ENCODE measurements at regions not wholly inside any gene's neighbourhood (a gene's known extent, or its start where the extent isn't known, plus 50 kb on each side); places are given as distances from the start of the nearest gene placed in this dataset.

DNA sequence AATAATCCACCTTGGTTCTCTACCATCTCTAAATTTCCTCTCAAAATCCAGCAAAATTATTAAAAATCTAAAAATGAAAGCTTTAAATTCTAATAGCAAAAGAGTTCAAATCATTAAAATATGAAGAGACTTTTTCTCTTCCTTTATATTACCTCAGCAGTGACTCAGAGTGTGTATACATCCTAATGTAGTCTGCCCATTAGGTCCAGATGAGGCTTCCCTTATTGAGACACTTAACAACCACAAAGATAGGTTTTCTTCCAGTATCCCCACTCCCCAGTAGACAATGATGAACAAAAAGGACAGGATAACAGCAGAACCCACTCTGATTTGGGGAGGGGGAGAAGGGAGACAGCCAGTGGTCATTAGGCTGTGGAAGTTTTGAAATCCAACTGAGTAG is 61.5 kb upstream of the DCBLD2 start:
- no peak for DNase-seq (ENCODE audit: low read depth, low spot score)
- Histone ChIP-seq H3K79me2 (ENCODE audit: control insufficient read depth, insufficient read depth, low read length) (no peaks in the 10 kb centered on the region), H2AFZ (ENCODE audit: control insufficient read depth, low read depth, low read length) (no peak overlapping the region), H3K9me3 (replicated peaks; ENCODE audit: control insufficient read depth, insufficient read depth, low read length) (no peaks in the 10 kb centered on the region), H3K4me1 (ENCODE audit: control insufficient read depth, insufficient read depth, low read length) (no peaks in the 10 kb centered on the region), H3K4me2 (ENCODE audit: control insufficient read depth, insufficient read depth) (no peak overlapping the region), H3K4me3 (no peak overlapping the region), H3K27me3 (replicated peaks in 1 of 2; ENCODE audit: control insufficient read depth in 2 of 2, insufficient read depth in 2 of 2, low read length in 1 of 2) (no peaks in the 10 kb centered on the region; a peak in 1 of 4 replicates), H3K27ac (ENCODE audit: control insufficient read depth, insufficient read depth) (no peak overlapping the region), H3K9ac (ENCODE audit: control insufficient read depth, insufficient read depth, low read length) (no peak overlapping the region), H3K36me3 (ENCODE audit: control insufficient read depth in 2 of 2, insufficient read depth in 2 of 2, low read length in 1 of 2) (no peaks in the 10 kb centered on the region), H4K20me1 (ENCODE audit: control insufficient read depth, insufficient read depth) (no peaks in the 10 kb centered on the region)
- no TSS peak for BruUV-seq (replicated peaks)
- ChIA-PET POLR2A (no interaction called here), SMC1A (ENCODE audit: uncharacterized antibody, unreplicated experiment) (interaction anchor here (1.2 to 1.4 kb wide), 2 partner anchors 31 to 61 kb away, joined by 3 read pairs; partner anchors contain the start of gene DCBLD2), CTCF (no interaction called here), RAD21 (ENCODE audit: unreplicated experiment) (no interaction called here)
- no peak for ATAC-seq
- intact Hi-C loops (cut with micrococcal nuclease; ENCODE audit: unreplicated experiment) (no loop called here), in situ Hi-C loops (cut with MboI) (no loop called here)
- no peak for FAIRE-seq
- TF ChIP-seq BCL11A (IDR thresholded peaks at IDR 0.05; ENCODE audit: low read depth, low read length) (no peak), MYC (IDR thresholded peaks at IDR 0.05; ENCODE audit: insufficient read depth, insufficient read length, insufficient replicate concordance, low read length, severe bottlenecking) (no peak), EGR1 (IDR thresholded peaks at IDR 0.05; ENCODE audit: borderline replicate concordance in 1 of 2, low read depth in 2 of 2, low read length in 2 of 2) (no peak)

DNA sequence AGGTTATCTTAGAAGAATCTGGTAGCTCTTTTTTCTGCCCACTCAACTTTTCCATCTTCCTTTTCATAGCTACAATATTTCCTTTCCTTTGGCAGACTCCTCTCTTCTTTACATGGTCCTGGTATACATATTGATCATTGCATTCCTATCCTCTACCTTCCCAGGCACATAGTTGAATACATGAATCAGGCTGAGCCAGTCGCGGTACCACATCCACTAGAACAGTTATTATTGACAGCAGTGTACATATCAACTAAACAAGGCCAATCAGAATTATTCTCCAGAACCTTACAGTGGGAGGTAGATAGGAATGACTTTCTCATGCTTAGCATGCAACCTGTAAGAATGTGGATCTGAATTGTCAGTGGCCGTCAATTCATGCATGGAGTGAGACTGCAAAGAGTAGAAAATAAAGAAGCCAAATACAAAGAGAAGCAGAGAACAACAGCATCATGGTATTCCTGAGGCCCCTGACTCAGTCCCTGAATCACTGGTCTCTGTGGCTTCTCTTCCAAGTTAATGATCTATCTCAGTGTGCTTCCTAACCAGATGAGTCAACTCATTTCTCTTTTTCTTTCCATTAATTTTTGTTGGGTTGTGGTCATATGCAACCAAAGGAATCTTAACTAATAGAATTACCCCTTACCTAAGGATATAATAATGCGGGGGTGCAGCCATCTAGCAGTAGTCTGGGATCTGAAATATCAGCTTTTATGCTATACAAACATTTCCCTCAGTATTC is 60.9 kb upstream of the DCBLD2 start:
- Histone ChIP-seq H3K79me2 (ENCODE audit: control insufficient read depth, insufficient read depth, low read length) (no peaks in the 10 kb centered on the region), H3K27ac (ENCODE audit: control insufficient read depth, insufficient read depth) (no peak overlapping the region), H3K9me3 (replicated peaks; ENCODE audit: control insufficient read depth, insufficient read depth, low read length) (no peaks in the 10 kb centered on the region), H3K4me2 (ENCODE audit: control insufficient read depth, insufficient read depth) (no peak overlapping the region), H3K27me3 (replicated peaks in 1 of 2; ENCODE audit: control insufficient read depth in 2 of 2, insufficient read depth in 2 of 2, low read length in 1 of 2) (no peaks in the 10 kb centered on the region; a peak in 1 of 4 replicates), H2AFZ (ENCODE audit: control insufficient read depth, low read depth, low read length) (no peak overlapping the region), H3K4me3 (no peak overlapping the region), H3K36me3 (ENCODE audit: control insufficient read depth in 2 of 2, insufficient read depth in 2 of 2, low read length in 1 of 2) (no peaks in the 10 kb centered on the region), H3K4me1 (ENCODE audit: control insufficient read depth, insufficient read depth, low read length) (no peaks in the 10 kb centered on the region), H4K20me1 (ENCODE audit: control insufficient read depth, insufficient read depth) (no peaks in the 10 kb centered on the region), H3K9ac (ENCODE audit: control insufficient read depth, insufficient read depth, low read length) (no peak overlapping the region)
- CTCF ChIA-PET = no interaction called here
- ATAC-seq (no peak), DNase-seq (ENCODE audit: low read depth, low spot score) (no peak), FAIRE-seq (no peak)
- POLR2A ChIA-PET = no interaction called here
- WGBS (ENCODE audit: insufficient coverage, insufficient replicate concordance, low lambda C conversion rate, missing lambda C conversion rate) = 74% methylated on average over 4 of the region's 4 CpGs
- intact Hi-C loops (cut with micrococcal nuclease; ENCODE audit: unreplicated experiment) = no loop called here
- SMC1A ChIA-PET (ENCODE audit: uncharacterized antibody, unreplicated experiment) = no interaction called here
- RAD21 ChIA-PET (ENCODE audit: unreplicated experiment) = no interaction called here
- in situ Hi-C loops (cut with MboI) = no loop called here
- no peak for TF ChIP-seq CHD2 (IDR thresholded peaks at IDR 0.05; ENCODE audit: borderline replicate concordance, low read depth, low read length)
- TF ChIP-seq, protein P1, sequence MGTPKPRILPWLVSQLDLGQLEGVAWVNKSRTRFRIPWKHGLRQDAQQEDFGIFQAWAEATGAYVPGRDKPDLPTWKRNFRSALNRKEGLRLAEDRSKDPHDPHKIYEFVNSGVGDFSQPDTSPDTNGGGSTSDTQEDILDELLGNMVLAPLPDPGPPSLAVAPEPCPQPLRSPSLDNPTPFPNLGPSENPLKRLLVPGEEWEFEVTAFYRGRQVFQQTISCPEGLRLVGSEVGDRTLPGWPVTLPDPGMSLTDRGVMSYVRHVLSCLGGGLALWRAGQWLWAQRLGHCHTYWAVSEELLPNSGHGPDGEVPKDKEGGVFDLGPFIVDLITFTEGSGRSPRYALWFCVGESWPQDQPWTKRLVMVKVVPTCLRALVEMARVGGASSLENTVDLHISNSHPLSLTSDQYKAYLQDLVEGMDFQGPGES (IDR thresholded peaks at IDR 0.05) = no peak
- no peak for TF ChIP-seq SMC3 (IDR thresholded peaks at IDR 0.05; ENCODE audit: borderline replicate concordance, low read length)
- no peak for TF ChIP-seq SIN3A (IDR thresholded peaks at IDR 0.05; ENCODE audit: low read depth, low read length)
- TF ChIP-seq EZH2 (IDR thresholded peaks at IDR 0.05; ENCODE audit: borderline replicate concordance, control insufficient read depth, low read depth, low read length) = no peak
- no peak for TF ChIP-seq CBX5 (IDR thresholded peaks at IDR 0.05; ENCODE audit: low read depth)
- no TSS peak for BruUV-seq (replicated peaks)
